Neuron (in vitro differentiated cells): ENCODE measurements at regions not wholly inside any gene's neighbourhood (a gene's known extent, or its start where the extent isn't known, plus 50 kb on each side); places are given as distances from the start of the nearest gene placed in this dataset.

Experiments used
- H2AFZ ChIP-seq: one replicate; pipeline ENCODE4 v1.6.1; 2013; ENCODE audit warnings: low read depth, mild to moderate bottlenecking, inconsistent platforms, low read length, moderate library complexity
- H3K27me3 ChIP-seq: one replicate; pipeline ENCODE4 v1.6.1; 2013; ENCODE audit warnings: low read length; ENCODE audit not compliant: insufficient read depth
- H3K36me3 ChIP-seq: one replicate; pipeline ENCODE4 v1.6.1; 2013; ENCODE audit warnings: low read length; ENCODE audit not compliant: insufficient read depth
- H3K4me1 ChIP-seq: one replicate; pipeline ENCODE4 v1.6.1; 2013; ENCODE audit warnings: low read length; ENCODE audit not compliant: insufficient read depth
- H3K4me3 ChIP-seq: 2 replicates; pipeline ENCODE4 v1.5.1; 2013; ENCODE audit warnings: mild to moderate bottlenecking, low read length, moderate library complexity
- H3K9me3 ChIP-seq: one replicate; pipeline ENCODE4 v1.6.1; 2013; ENCODE audit warnings: low read length

DNA sequence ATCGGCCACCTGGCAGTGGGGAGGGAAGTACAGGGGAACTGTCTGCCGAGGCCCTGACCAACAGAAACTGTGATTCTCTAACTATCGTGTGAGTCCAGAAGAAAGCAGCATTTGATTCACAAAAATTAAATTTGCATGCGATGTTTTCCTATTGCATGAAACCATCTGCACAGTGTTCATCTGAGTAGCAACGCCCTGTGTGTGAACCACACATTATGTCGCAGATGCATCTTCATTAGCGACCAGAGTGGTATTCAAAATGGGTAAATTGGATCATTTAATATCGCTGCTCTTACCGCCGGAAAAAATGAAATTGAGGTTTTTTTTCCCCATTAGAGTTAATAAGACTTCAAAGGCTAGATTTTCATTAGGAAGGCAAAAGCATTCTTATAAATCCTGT is 260.6 kb downstream of the ABCC12 start:
- Histone ChIP-seq H2AFZ (no peak overlapping the region), H3K27me3 (no peaks in the 10 kb centered on the region), H3K9me3 (no peaks in the 10 kb centered on the region), H3K4me3 (no peak overlapping the region), H3K4me1 (no peaks in the 10 kb centered on the region), H3K36me3 (no peaks in the 10 kb centered on the region)

DNA sequence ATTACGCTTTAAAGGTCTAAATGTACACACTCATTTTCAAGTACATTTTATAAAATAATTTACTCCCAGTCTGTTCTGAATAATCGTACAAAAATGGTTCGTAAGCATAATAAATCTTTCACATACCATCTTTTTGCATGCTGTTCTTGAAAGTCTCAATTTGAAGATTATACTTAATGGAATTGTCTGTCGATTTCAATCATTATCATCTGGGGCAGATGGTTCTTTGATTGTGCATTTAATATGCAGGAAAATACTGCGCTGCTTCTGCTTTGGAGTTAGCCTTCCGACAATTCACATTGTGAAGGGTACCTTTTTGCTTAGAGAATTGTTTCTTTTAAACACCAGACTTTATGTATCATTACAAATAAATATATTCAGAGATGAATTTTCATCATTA is 262.8 kb downstream of the ABCC12 start:
- no peaks in the 10 kb centered on the region for H3K36me3 ChIP-seq
- no peak overlapping the region for H2AFZ ChIP-seq
- H3K4me3 ChIP-seq, result no peak overlapping the region
- no peaks in the 10 kb centered on the region for H3K27me3 ChIP-seq
- no peaks in the 10 kb centered on the region for H3K9me3 ChIP-seq
- no peaks in the 10 kb centered on the region for H3K4me1 ChIP-seq

DNA sequence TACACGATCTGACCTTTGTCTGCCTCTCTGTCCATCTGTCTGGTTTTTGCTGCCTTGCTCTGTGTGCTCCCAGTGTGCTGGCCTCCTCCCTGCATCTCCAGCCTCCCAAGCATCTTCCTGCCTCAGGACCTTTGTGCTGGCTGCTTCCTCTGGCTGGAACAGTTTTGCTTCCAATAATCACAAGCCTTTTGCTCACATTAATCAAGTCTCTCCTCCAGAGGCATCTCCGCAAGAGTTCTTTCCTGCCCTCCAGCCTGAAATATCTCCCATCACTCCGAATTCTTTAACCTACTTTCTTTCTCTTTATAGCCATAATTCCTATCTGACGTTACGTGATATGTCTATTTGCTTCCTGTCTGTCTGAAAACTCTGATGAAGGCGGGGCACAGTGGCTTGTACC is 267.1 kb downstream of the ABCC12 start:
- Histone ChIP-seq H3K9me3 (no peaks in the 10 kb centered on the region), H2AFZ (no peak overlapping the region), H3K4me3 (no peak overlapping the region), H3K27me3 (no peaks in the 10 kb centered on the region), H3K36me3 (no peaks in the 10 kb centered on the region), H3K4me1 (peaks cover 14% of the 10 kb centered on the region)

DNA sequence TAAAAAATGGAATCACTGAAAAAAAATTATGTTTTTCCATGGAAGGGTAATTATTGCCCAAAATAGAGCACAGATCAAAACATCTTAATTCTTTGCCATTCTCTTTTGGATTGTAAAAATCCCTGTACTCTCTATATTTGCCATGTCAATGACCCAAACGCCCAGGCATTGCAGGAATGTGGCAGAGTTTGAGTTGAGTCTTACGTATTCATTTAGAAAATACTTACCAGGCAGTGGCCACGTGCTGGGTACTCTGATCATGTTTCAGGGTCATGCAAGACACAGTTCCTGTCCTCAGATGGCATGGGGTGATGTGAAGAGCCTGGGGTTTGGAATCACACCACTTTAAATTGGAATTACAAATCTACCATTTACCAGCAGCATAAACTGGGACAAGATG is 267.7 kb downstream of the ABCC12 start:
- no peaks in the 10 kb centered on the region for H3K27me3 ChIP-seq
- H3K36me3 ChIP-seq, result no peaks in the 10 kb centered on the region
- H3K9me3 ChIP-seq, result no peaks in the 10 kb centered on the region
- H3K4me1 ChIP-seq, result peaks cover 14% of the 10 kb centered on the region
- H2AFZ ChIP-seq, result no peak overlapping the region
- H3K4me3 ChIP-seq, result no peak overlapping the region

DNA sequence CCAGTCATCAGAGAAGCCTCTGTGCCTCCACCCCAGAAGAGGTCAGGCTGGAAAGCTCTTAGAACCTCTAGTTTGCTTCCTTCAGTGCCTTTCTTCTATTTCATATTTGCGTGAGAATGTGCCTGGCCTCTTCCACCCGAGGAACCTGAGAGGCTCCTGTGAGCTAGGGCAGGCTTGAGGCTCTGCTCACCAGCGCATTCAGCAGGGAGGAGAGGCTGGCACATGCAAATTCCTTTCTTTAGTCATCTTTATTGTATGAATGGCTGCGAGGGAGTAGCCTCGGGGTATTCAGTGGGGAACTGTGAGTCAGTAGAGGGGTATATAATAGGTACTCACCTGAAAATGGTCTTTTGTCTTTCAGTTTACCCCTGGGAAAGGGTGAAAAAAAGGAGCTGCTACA is 268.3 kb downstream of the ABCC12 start:
- Histone ChIP-seq H3K4me1 (peaks cover 14% of the 10 kb centered on the region), H3K4me3 (no peak overlapping the region), H3K27me3 (no peaks in the 10 kb centered on the region), H2AFZ (no peak overlapping the region), H3K36me3 (no peaks in the 10 kb centered on the region), H3K9me3 (no peaks in the 10 kb centered on the region)

DNA sequence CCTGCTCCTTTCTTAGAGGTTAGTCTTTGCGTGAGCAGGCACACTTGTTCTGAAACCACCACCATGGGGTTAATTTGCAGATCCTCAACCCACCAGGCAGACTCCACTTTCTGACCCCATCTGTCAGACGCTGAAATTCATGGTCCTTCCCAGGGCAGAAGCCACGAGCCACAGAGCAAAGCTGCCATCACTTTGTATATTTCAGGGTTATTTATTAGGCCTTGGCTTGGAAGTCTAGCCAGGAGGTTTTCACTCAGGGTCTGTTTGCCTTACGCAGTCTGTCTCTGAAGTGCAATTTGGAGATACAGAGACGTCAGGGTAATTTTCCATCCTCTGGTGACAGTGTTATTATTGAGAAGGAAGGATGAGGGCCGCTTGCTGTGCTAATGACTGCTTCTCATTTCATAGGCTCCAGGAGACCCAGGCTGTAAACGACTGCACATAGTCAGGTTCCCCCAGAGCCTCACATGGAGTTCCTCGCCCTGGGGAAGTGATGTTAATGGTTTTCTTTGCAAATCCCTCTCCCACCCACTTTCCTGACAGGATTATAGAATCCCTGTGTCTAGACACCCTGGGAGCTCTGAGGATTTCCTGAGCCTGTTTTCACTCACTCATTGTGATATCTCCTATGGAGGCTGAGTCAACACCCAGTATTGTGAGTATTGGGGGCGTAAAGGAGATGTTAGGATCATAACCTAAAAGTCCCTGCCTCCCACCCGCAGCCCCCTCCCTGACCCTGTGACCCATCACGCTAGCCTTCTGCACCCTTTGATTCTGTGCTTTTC is 269.0 kb downstream of the ABCC12 start:
- H2AFZ ChIP-seq, result no peak overlapping the region
- no peaks in the 10 kb centered on the region for H3K9me3 ChIP-seq
- no peaks in the 10 kb centered on the region for H3K27me3 ChIP-seq
- H3K36me3 ChIP-seq, result no peaks in the 10 kb centered on the region
- H3K4me3 ChIP-seq, result no peak overlapping the region
- H3K4me1 ChIP-seq, result peaks cover 14% of the 10 kb centered on the region

DNA sequence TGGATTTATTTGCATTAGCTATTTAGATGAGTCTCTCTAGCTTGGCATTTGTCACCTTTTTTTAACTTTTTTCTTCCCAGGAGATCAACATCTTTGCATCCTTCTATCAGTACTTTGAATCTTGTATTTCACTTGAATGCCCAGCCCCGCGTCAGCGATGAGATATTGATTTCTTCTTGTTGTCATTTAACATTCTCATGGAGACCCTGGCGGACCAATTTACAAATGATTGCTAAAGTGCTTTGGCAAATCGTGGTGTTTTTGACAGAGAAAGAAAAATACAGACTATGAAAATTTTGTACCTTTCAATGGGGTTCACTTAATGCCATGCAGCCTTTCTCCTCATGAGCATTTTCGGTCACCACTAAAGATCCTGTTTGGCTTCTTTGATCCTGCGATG is 269.7 kb downstream of the ABCC12 start:
- Histone ChIP-seq H3K36me3 (no peaks in the 10 kb centered on the region), H3K4me3 (no peak overlapping the region), H3K27me3 (no peaks in the 10 kb centered on the region), H3K4me1 (peaks cover 14% of the 10 kb centered on the region), H2AFZ (no peak overlapping the region), H3K9me3 (no peaks in the 10 kb centered on the region)

DNA sequence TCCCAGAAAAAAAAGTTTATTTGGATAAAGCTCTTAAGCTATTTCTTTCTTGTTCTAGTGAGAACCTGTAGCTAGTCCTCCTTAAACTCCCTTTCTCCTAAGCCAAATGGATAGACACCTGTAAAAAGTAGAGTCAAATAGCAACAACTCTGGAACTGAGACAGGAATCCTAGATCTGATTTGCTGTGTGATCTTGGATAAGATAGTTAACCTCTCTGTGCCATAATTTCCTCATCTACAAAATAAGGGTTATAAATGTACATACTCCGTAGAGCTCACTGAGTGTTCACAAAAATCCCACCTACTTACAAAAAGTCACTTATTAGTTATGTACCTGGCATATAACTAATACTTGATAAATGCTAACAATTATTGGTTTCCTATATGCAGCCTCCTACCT is 270.3 kb downstream of the ABCC12 start:
- H3K9me3 ChIP-seq, result no peaks in the 10 kb centered on the region
- peaks cover 14% of the 10 kb centered on the region for H3K4me1 ChIP-seq
- no peak overlapping the region for H3K4me3 ChIP-seq
- no peak overlapping the region for H2AFZ ChIP-seq
- H3K36me3 ChIP-seq, result no peaks in the 10 kb centered on the region
- no peaks in the 10 kb centered on the region for H3K27me3 ChIP-seq

DNA sequence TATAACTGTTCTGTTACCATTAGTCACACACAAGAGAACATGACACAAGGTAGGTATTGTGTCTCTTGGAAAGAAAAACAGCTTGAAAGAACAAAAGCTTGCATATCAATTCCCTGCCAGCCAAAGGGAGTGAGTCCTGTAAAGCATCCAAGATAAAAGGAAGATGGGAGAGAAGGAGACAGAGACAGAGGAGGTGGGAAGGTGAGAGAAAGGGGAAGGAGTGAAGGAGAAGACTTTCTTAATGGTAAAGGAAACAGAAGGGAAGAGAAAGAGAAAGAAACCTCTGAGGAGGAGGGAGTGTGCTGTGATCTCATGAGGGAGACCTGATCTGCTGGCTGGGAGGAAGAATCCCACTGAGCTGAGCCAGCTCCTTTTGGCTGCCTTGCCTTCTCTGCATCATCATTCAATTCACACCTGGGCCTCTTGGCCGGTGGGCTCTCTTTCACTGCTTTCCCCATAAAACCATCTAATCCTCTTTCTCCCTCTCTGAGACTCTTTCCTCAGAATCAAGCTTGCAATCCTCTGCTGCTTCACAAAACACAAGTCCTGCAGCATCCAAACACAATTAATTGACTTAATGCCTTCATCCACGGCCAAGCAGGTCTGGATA is 271.6 kb downstream of the ABCC12 start:
- H3K4me3 ChIP-seq, result no peak overlapping the region
- no peaks in the 10 kb centered on the region for H3K27me3 ChIP-seq
- no peaks in the 10 kb centered on the region for H3K36me3 ChIP-seq
- no peak overlapping the region for H2AFZ ChIP-seq
- peaks cover 14% of the 10 kb centered on the region for H3K4me1 ChIP-seq
- no peaks in the 10 kb centered on the region for H3K9me3 ChIP-seq

DNA sequence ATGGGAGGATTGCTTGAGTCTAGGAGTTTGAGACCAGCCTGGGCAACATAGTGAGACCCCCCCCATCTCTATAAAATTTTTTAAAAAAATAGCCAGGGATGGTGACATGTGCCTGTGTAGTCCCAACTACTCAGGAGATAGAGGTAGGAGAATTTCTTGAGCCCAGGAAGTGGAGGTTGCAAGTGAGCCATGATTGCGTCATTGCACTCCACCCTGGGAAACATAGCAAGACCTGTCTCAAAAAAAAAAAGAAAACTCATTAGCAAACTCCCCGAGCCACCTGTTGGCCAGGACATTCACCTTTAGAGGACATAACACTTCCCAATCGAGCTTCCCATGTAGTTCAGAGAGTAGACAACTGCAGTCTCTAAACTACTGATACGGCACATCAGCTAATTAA is 274.2 kb downstream of the ABCC12 start:
- no peak overlapping the region for H2AFZ ChIP-seq
- no peaks in the 10 kb centered on the region for H3K27me3 ChIP-seq
- H3K4me3 ChIP-seq, result no peak overlapping the region
- H3K9me3 ChIP-seq, result no peaks in the 10 kb centered on the region
- H3K4me1 ChIP-seq, result peaks cover 6% of the 10 kb centered on the region
- no peaks in the 10 kb centered on the region for H3K36me3 ChIP-seq

DNA sequence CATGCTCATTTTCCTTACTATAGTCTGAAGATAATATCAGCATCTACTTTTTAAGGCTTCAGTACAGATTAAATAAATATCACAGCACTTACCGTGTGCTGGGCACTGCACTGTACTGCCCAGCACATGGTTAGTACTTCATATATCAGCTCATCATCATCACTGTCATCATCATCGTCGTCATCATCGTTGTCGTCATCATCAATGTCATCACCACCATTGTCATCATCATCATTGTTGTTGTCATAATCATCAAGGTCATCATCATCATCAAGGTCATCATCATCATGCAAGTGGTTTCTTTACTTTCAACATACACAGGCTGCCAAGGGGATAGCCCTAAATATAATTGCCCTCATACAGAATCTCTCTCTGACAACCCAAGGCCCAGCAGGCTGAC is 275.1 kb downstream of the ABCC12 start:
- Histone ChIP-seq H3K9me3 (no peaks in the 10 kb centered on the region), H3K4me1 (peaks cover 3% of the 10 kb centered on the region), H3K27me3 (no peaks in the 10 kb centered on the region), H3K36me3 (no peaks in the 10 kb centered on the region), H3K4me3 (no peak overlapping the region), H2AFZ (no peak overlapping the region)

DNA sequence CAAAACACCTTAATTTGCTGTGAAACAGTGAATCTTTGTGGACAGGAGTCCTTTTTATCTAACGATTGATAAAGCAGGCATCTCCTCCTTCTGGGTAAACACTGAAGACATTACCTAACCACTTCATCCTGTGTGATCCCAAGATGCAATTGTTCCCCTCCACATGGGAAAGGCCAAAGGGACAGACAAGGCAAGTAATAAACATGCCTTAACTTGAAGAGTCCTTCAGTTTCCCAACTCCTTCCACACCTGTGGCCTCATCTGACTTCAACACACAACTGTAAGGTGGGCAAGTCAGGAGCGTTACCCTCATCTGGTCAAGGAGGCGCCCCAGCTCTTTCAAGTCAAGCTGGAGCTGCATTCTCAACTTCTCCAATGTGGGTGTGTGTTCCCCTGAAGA is 278.6 kb downstream of the ABCC12 start:
- H3K36me3 ChIP-seq, result no peaks in the 10 kb centered on the region
- no peaks in the 10 kb centered on the region for H3K27me3 ChIP-seq
- no peaks in the 10 kb centered on the region for H3K9me3 ChIP-seq
- no peaks in the 10 kb centered on the region for H3K4me1 ChIP-seq
- no peak overlapping the region for H3K4me3 ChIP-seq
- no peak overlapping the region for H2AFZ ChIP-seq

DNA sequence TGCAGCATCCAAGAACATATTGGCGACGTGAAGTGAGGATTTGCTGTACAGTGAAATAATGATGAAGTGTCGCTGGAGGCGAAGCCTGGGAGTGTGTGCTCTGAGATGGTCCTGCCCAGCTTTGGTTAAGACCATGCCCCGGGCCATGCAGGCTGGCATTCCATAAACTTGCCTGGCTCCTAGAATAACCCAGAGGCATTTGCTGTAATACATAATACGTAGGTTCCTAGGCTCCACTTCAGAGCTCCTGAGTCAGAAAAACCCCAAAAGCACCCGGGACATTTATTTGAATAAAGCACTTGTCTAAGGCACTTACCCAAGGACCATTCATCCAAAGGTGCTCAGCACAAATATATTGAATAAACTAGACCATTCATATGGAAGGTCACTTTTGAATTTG is 279.3 kb downstream of the ABCC12 start:
- no peaks in the 10 kb centered on the region for H3K36me3 ChIP-seq
- H2AFZ ChIP-seq, result no peak overlapping the region
- no peak overlapping the region for H3K4me3 ChIP-seq
- no peaks in the 10 kb centered on the region for H3K9me3 ChIP-seq
- no peaks in the 10 kb centered on the region for H3K4me1 ChIP-seq
- no peaks in the 10 kb centered on the region for H3K27me3 ChIP-seq

DNA sequence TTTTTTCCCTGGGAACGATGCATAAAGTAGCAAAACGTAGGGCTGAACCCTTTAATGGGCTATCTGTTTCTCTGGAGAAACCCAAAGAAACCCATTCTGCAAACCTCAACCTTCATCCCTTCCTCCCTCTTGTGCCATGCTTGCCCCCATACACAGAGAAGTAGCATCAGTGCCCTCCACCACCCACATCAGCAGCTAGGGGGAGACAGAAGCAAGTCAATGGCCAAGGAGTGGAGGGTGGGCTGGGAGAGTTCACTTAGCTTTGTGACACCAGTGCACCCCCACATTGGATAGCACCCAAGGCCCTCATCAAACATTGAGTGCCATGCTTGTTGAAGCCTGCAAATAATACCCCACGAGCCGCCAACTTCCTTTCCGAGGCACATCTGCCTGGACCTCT is 282.4 kb downstream of the ABCC12 start:
- no peaks in the 10 kb centered on the region for H3K27me3 ChIP-seq
- no peaks in the 10 kb centered on the region for H3K9me3 ChIP-seq
- no peaks in the 10 kb centered on the region for H3K4me1 ChIP-seq
- no peak overlapping the region for H3K4me3 ChIP-seq
- H2AFZ ChIP-seq, result no peak overlapping the region
- no peaks in the 10 kb centered on the region for H3K36me3 ChIP-seq
